Kidney tubule cell (primary cell): ENCODE measurements at regions not wholly inside any gene's neighbourhood (a gene's known extent, or its start where the extent isn't known, plus 50 kb on each side); places are given as distances from the start of the nearest gene placed in this dataset.

ENCODE experiments used
- DNase-seq: peaks from one replicate; pipeline ENCODE4 v3.0.0-alpha.2; 2018; ENCODE audit warnings: low spot score

- DNase-seq = no peak
These were observed 51.8 kb upstream of the CCDC54 start for GRCh38 chr3:107325446-107325845.
